Mesenchymal stem cell (in vitro differentiated cells and primary cell): ENCODE measurements at regions not wholly inside any gene's neighbourhood (a gene's known extent, or its start where the extent isn't known, plus 50 kb on each side); places are given as distances from the start of the nearest gene placed in this dataset.
"Not testable (repeated sequence)": the region's sequence is repeated elsewhere in the genome, so short reads cannot be mapped to it uniquely, and the experiment has no call there.

Experiments used
- DNase-seq: peaks from one replicate; pipeline ENCODE4 v3.0.0-alpha.2; 2013
- H2AFZ ChIP-seq: one replicate; pipeline ENCODE4 v1.6.1; 2013; ENCODE audit warnings: low read depth, mild to moderate bottlenecking, control low read depth, inconsistent platforms, low read length, moderate library complexity
- H2AK5ac ChIP-seq: 2 replicates; pipeline ENCODE4 v1.6.1; 2013; ENCODE audit warnings: low read length, moderate library complexity, mild to moderate bottlenecking, inconsistent platforms; ENCODE audit not compliant: severe bottlenecking
- H2BK120ac ChIP-seq: one replicate; pipeline ENCODE4 v1.6.1; 2013; ENCODE audit warnings: low read depth, mild to moderate bottlenecking, inconsistent platforms, low read length, moderate library complexity
- H2BK12ac ChIP-seq, 2 experiments: one replicate each; pipeline ENCODE4 v1.6.1; 2013; ENCODE audit warnings: inconsistent platforms in 2 of 2, low read length in 2 of 2, mild to moderate bottlenecking in 2 of 2, moderate library complexity in 2 of 2, control low read depth in 1 of 2
- H2BK15ac ChIP-seq: one replicate; pipeline ENCODE4 v1.6.1; 2013; ENCODE audit warnings: mild to moderate bottlenecking, low read depth, inconsistent platforms; ENCODE audit not compliant: poor library complexity, severe bottlenecking
- H2BK5ac ChIP-seq: 2 replicates; pipeline ENCODE4 v1.6.1; 2013; ENCODE audit warnings: low read depth, mild to moderate bottlenecking, low read length, control low read depth, inconsistent platforms; ENCODE audit not compliant: poor library complexity, severe bottlenecking
- H3K14ac ChIP-seq, 2 experiments: one replicate each; pipeline ENCODE4 v1.6.1; 2013; ENCODE audit warnings: inconsistent platforms in 2 of 2, low read length in 2 of 2, control low read depth in 1 of 2, mild to moderate bottlenecking in 1 of 2, moderate library complexity in 1 of 2
- H3K18ac ChIP-seq, 2 experiments: one replicate each; pipeline ENCODE4 v1.6.1; 2013; ENCODE audit warnings: inconsistent platforms in 2 of 2, low read length in 2 of 2, control low read depth in 1 of 2, low read depth in 1 of 2, mild to moderate bottlenecking in 1 of 2
- H3K23ac ChIP-seq, 2 experiments: one replicate each; pipeline ENCODE4 v1.6.1; 2013; ENCODE audit warnings: inconsistent platforms in 2 of 2, low read length in 2 of 2, mild to moderate bottlenecking in 2 of 2, moderate library complexity in 2 of 2, control low read depth in 1 of 2
- H3K27ac ChIP-seq: 2 replicates; pipeline ENCODE4 v1.5.1; 2013; ENCODE audit warnings: mild to moderate bottlenecking, moderate library complexity, low read length, control low read depth, inconsistent platforms; ENCODE audit not compliant: poor library complexity, severe bottlenecking
- H3K27me3 ChIP-seq, 2 experiments: 2 replicates each; pipeline versions ENCODE4 v1.6.1 to v1.7.0; 2013; ENCODE audit warnings: low read length in 2 of 2, mild to moderate bottlenecking in 2 of 2, moderate library complexity in 2 of 2, control low read depth in 1 of 2, inconsistent platforms in 1 of 2; ENCODE audit not compliant: control insufficient read depth in 1 of 2, insufficient read depth in 1 of 2
- H3K36me3 ChIP-seq, 2 experiments: 2 replicates each; pipeline versions ENCODE4 v1.6.1 to v1.7.0; 2013; ENCODE audit warnings: low read length in 2 of 2, control low read depth in 1 of 2, inconsistent platforms in 1 of 2, low read depth in 1 of 2, mild to moderate bottlenecking in 1 of 2; ENCODE audit not compliant: insufficient read depth in 2 of 2, control insufficient read depth in 1 of 2
- H3K4ac ChIP-seq, 2 experiments: one replicate each; pipeline ENCODE4 v1.6.1; 2013; ENCODE audit warnings: inconsistent platforms in 2 of 2, low read length in 2 of 2, mild to moderate bottlenecking in 2 of 2, moderate library complexity in 2 of 2, control low read depth in 1 of 2, low read depth in 1 of 2
- H3K4me1 ChIP-seq: 2 replicates; pipeline ENCODE4 v1.6.1; 2013; ENCODE audit warnings: low read depth, low read length, control low read depth; ENCODE audit not compliant: control insufficient read depth, insufficient read depth
- H3K4me2 ChIP-seq: 2 replicates; pipeline ENCODE4 v1.6.1; 2013; ENCODE audit warnings: low read length, mild to moderate bottlenecking, inconsistent platforms; ENCODE audit not compliant: poor library complexity, severe bottlenecking
- H3K4me3 ChIP-seq, 2 experiments: 2 replicates each; pipeline versions ENCODE4 v1.5.1 to v1.7.0; 2013; ENCODE audit warnings: low read length in 2 of 2, mild to moderate bottlenecking in 2 of 2, control low read depth in 1 of 2, low read depth in 1 of 2; ENCODE audit not compliant: insufficient read depth in 1 of 2
- H3K79me1 ChIP-seq: replicated peaks from 2 replicates; pipeline ENCODE4 v1.6.1; 2013; ENCODE audit warnings: mild to moderate bottlenecking, control low read depth, low read length, inconsistent platforms; ENCODE audit not compliant: poor library complexity, severe bottlenecking
- H3K9ac ChIP-seq: 2 replicates; pipeline ENCODE4 v1.7.0; 2013; ENCODE audit warnings: mild to moderate bottlenecking, low read length, moderate library complexity
- H3K9me3 ChIP-seq: 2 replicates; pipeline ENCODE4 v1.7.0; 2013; ENCODE audit warnings: mild to moderate bottlenecking, low read length; ENCODE audit not compliant: control insufficient read depth
- H4K8ac ChIP-seq: one replicate; pipeline ENCODE4 v1.6.1; 2013; ENCODE audit warnings: inconsistent platforms, mild to moderate bottlenecking, low read length, moderate library complexity
- H4K91ac ChIP-seq: one replicate; pipeline ENCODE4 v1.6.1; 2013; ENCODE audit warnings: mild to moderate bottlenecking, low read length, inconsistent platforms
- WGBS: methylation state at CpG from one replicate; pipeline ENCODE4 v1.1.7; 2013; ENCODE audit warnings: mixed read lengths; 5-methylcytosine and 5-hydroxymethylcytosine counted together

DNA sequence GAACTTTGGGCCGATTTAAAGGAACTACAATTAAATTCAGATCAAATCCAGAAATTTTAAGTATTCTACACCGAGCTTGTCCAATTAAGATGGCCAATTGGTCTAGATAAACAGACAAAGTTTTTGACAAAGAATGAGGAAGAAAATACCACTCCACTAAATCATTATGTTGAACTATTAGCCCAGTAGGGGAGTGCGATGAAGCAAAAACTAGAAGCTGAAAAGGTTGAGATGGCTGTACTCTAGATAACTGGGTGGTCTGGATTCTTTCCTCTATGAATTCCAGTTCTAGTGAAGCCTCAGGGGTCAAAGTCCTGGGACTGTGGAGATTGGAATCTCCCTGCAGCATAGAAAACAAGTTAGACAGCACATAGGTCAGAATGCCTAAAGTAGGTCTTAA, 418.9 kb upstream of the IMPG1 start:
- not testable (repeated sequence) for H3K4me1 ChIP-seq, H4K91ac ChIP-seq, H3K36me3 ChIP-seq, H2BK120ac ChIP-seq, DNase-seq, H3K18ac ChIP-seq, H2BK5ac ChIP-seq, H3K14ac ChIP-seq, H4K8ac ChIP-seq, H3K79me1 ChIP-seq, H2AK5ac ChIP-seq, H3K9ac ChIP-seq, H3K4me3 ChIP-seq, H2AFZ ChIP-seq, H2BK12ac ChIP-seq, H3K4me2 ChIP-seq, H3K27ac ChIP-seq, H2BK15ac ChIP-seq, H3K4ac ChIP-seq, H3K27me3 ChIP-seq, H3K23ac ChIP-seq
- 61% methylated on average over 2 of the region's 3 CpGs for WGBS
- peaks cover 23% of the 10 kb centered on the region for H3K9me3 ChIP-seq

DNA sequence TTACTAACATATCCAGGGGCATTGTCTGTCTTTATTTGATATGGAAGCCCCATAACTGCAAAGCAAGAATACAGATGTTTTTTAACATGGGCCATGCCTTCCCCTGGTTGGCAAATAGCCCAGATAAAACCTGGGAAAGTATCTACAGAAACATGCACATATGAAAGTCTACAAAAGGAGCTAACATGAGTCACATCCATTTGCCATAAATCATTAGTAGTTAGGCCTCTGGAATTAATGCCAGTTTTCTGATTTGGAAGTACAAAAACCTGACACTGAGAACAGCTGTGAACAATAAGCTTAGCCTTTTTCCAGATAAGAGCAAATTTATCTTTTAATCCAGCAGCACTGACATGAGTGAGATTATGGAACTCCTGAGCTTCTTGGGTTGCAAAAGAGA, 418.0 kb upstream of the IMPG1 start:
- no peak overlapping the region for H3K18ac ChIP-seq
- peak; percentile 3 for DNase-seq
- H4K91ac ChIP-seq, result no peak overlapping the region

DNA sequence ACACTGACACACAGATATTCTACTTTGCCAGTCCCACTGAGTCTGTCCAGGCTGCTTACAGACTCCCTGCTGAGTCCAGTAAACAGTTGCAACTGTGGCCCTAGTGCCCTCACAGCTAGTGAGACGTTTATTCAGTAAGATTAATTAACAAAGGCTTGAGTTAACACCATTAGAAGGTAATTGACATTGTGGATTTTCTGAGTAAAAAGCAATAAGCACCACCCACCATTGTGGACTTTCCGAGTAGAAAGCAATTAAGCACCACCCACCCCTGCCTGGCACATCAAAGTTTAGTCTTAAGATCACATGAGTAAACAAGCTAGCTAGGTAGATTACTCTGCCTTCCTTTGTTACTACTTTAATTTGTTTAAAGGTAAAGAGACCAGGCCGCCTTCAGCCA, 408.6 kb upstream of the IMPG1 start:
- Histone ChIP-seq H3K79me1 (no peaks in the 10 kb centered on the region), H2AK5ac (no peak overlapping the region), H3K4me3 (no peak overlapping the region), H3K14ac (no peak overlapping the region), H3K9me3 (peaks cover 44% of the 10 kb centered on the region), H2BK5ac (no peak overlapping the region), H4K91ac (no peak overlapping the region), H3K27me3 (no peaks in the 10 kb centered on the region), H2AFZ (no peak overlapping the region), H3K23ac (no peak overlapping the region), H2BK120ac (no peak overlapping the region), H3K4me2 (no peak overlapping the region), H4K8ac (no peak overlapping the region), H2BK15ac (no peak overlapping the region), H2BK12ac (no peak overlapping the region), H3K36me3 (no peaks in the 10 kb centered on the region), H3K18ac (no peak overlapping the region), H3K9ac (no peak overlapping the region), H3K4me1 (no peaks in the 10 kb centered on the region), H3K4ac (no peak overlapping the region), H3K27ac (no peak overlapping the region)
- WGBS, result 80% methylated on average over 2 of the region's 3 CpGs
- DNase-seq, result no peak

More for the DNA sequence above, 418.0 kb upstream of the IMPG1 start:
- Histone ChIP-seq H3K4me1 (no peaks in the 10 kb centered on the region), H3K4me3 (no peak overlapping the region), H3K4ac (no peak overlapping the region), H2BK15ac (no peak overlapping the region), H2BK120ac (no peak overlapping the region), H3K9me3 (peaks cover 23% of the 10 kb centered on the region), H3K4me2 (no peak overlapping the region), H3K14ac (no peak overlapping the region), H3K23ac (no peak overlapping the region), H2AK5ac (no peak overlapping the region), H3K27ac (no peak overlapping the region), H3K9ac (no peak overlapping the region), H3K36me3 (no peaks in the 10 kb centered on the region), H3K27me3 (no peaks in the 10 kb centered on the region), H2AFZ (no peak overlapping the region), H4K8ac (no peak overlapping the region), H3K79me1 (no peaks in the 10 kb centered on the region), H2BK12ac (no peak overlapping the region), H2BK5ac (no peak overlapping the region)

DNA sequence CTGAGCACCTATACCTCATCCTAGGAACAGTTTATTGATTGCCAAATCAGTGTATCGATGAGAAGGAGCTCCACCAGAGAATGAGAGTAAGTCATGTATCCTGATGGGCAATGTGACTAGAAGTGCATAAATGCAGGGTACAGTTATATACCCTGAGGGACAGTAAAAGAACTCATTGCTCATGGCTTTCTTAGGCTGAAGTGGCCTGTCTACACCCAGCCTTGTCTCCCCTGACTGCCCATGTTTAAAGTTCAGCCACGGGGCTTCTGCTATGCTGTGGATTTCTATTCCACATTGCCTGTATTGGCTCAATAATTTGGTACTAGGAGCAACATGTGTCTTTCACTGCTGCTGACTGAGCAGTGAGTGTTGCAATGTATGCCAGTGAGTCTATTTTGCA, 400.4 kb upstream of the IMPG1 start:
- no peak overlapping the region for H3K4me2 ChIP-seq
- H2BK12ac ChIP-seq, result no peak overlapping the region
- no peak overlapping the region for H3K14ac ChIP-seq
- WGBS, result 77% methylated on average over 2 of the region's 2 CpGs
- peaks cover 19% of the 10 kb centered on the region for H3K9me3 ChIP-seq
- H3K9ac ChIP-seq, result no peak overlapping the region
- DNase-seq, result no peak
- H4K91ac ChIP-seq, result no peak overlapping the region
- H3K18ac ChIP-seq, result no peak overlapping the region
- no peaks in the 10 kb centered on the region for H3K36me3 ChIP-seq
- no peak overlapping the region for H3K27ac ChIP-seq
- H2AFZ ChIP-seq, result no peak overlapping the region
- no peak overlapping the region for H4K8ac ChIP-seq
- no peaks in the 10 kb centered on the region for H3K79me1 ChIP-seq
- H3K4ac ChIP-seq, result no peak overlapping the region
- H2BK15ac ChIP-seq, result no peak overlapping the region
- no peak overlapping the region for H2AK5ac ChIP-seq
- no peak overlapping the region for H2BK5ac ChIP-seq
- no peaks in the 10 kb centered on the region for H3K4me1 ChIP-seq
- H3K27me3 ChIP-seq, result no peaks in the 10 kb centered on the region
- H3K23ac ChIP-seq, result no peak overlapping the region
- no peak overlapping the region for H2BK120ac ChIP-seq
- H3K4me3 ChIP-seq, result no peak overlapping the region
